SK-N-MC (cell line): ENCODE measurements at regions not wholly inside any gene's neighbourhood (a gene's known extent, or its start where the extent isn't known, plus 50 kb on each side); places are given as distances from the start of the nearest gene placed in this dataset.

ENCODE experiments used
- EZH2 ChIP-seq: fragments of 200-600 bp; sonication (generic); IDR thresholded peaks from one replicate; pipeline ENCODE4 v1.6.1; 2017; ENCODE audit warnings: antibody characterized with exemption
- POLR2AphosphoS5 ChIP-seq: IDR thresholded peaks from 2 replicates; pipeline ENCODE4 v1.6.1; 2012; ENCODE audit warnings: mild to moderate bottlenecking, low read depth, low read length, borderline replicate concordance

GRCh38 chr2:16166327-16166981 lies 226.1 kb downstream of the MYCN start:
- TF ChIP-seq EZH2, result no peak
- no peak for TF ChIP-seq POLR2AphosphoS5
